Astrocyte (in vitro differentiated cells and primary cell): ENCODE measurements at regions not wholly inside any gene's neighbourhood (a gene's known extent, or its start where the extent isn't known, plus 50 kb on each side); places are given as distances from the start of the nearest gene placed in this dataset.

Source experiments
- EZH2 ChIP-seq: IDR thresholded peaks from 2 replicates; pipeline ENCODE4 v1.6.1; 2012; ENCODE audit warnings: mild to moderate bottlenecking, low read length, inconsistent platforms; ENCODE audit not compliant: insufficient read depth
- TF ChIP-seq, protein P1 (sequence below): IDR thresholded peaks from 2 replicates; pipeline ENCODE4 v1.5.1; 2011; ENCODE audit warnings: low read depth, mild to moderate bottlenecking, inconsistent platforms, low read length, moderate library complexity; ENCODE audit not compliant: insufficient read depth

DNA sequence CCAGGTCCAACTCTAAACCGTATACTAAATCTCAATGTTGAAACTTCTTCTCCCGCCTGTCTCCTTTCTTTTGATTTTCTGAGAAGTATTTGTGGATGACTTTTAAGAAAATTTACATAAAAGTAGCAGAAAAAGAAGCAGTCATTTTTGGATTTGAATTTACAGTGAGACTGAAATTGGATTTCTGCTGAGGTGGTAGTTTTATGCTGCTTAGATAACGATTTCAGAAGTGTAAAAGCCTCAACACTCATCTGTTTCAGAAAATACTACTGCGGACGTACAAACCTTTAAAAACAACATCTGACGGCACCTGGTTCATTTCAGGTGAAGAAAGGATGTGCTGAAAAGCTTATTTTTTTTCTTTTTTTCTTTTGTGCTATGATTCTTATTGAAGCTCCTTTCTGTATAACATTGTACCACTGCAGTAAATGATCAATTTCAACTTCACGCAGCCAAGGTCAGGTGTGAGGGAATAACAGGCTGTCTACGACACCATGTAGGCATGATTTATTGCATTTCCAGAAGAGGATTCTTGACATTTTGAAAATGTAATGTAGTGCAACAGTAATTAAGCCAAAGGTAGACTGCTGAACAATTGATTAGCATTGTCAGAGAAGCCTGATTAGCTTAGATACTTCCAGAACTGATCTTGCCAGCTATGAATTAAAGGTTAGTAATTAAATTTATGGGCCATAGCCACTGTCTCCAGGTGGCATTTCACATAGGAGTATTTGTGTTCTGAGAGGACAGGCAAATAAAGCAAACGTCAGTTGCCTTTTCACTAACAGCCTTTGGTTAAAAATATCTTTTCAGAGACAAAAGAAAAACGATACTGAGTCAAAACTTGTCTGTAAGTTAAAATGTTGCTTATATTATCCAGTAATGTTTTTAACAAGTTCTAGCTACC, 134.6 kb upstream of the KBTBD8 start:
- TF ChIP-seq EZH2: no peak
- TF ChIP-seq, protein P1, sequence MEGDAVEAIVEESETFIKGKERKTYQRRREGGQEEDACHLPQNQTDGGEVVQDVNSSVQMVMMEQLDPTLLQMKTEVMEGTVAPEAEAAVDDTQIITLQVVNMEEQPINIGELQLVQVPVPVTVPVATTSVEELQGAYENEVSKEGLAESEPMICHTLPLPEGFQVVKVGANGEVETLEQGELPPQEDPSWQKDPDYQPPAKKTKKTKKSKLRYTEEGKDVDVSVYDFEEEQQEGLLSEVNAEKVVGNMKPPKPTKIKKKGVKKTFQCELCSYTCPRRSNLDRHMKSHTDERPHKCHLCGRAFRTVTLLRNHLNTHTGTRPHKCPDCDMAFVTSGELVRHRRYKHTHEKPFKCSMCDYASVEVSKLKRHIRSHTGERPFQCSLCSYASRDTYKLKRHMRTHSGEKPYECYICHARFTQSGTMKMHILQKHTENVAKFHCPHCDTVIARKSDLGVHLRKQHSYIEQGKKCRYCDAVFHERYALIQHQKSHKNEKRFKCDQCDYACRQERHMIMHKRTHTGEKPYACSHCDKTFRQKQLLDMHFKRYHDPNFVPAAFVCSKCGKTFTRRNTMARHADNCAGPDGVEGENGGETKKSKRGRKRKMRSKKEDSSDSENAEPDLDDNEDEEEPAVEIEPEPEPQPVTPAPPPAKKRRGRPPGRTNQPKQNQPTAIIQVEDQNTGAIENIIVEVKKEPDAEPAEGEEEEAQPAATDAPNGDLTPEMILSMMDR: no peak
